Limb (tissue), 2 donors: ENCODE measurements at regions not wholly inside any gene's neighbourhood (a gene's known extent, or its start where the extent isn't known, plus 50 kb on each side); places are given as distances from the start of the nearest gene placed in this dataset.

ENCODE experiments used
- DNase-seq, 2 donors: peaks; one replicate each; pipeline ENCODE4 v3.0.0-alpha.2; 2016; ENCODE audit errors: extremely low spot score in 2 of 2

DNA sequence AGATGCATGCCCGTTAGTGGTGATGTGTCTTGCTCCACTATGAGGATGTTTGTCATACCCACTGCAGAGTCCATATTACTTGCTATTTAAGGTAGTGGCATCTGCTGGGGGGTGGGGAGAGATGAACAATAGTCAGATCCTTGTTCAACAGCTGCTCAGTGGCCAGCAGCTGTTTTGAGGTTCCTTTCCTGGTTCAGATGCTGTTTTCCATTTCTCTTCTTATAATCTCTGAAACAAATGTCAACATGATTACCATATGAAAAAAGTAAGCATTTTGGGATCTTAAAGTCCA, 1567.9 kb upstream of the TENM3 start:
- DNase-seq = peak; percentile 36 to 40

DNA sequence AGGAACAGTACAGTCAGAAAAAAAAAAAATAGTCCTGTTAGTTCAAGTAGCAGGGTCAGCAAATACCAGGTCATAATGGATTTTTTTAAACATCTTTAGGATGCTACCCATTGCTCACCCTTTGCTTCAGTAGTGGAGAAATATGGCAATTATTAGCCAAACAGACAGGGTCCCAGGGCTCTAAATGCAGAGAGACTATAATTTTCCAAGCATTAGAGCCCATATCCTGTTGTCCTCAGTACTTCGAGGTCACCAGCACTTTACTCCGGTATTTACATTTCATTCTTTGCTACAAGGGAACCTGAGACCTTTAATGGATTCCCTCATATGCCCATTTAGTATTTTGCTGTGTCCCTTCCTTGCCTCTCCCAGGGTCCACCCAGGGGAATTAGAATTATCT, 1562.9 kb upstream of the TENM3 start:
- DNase-seq = no peak

DNA sequence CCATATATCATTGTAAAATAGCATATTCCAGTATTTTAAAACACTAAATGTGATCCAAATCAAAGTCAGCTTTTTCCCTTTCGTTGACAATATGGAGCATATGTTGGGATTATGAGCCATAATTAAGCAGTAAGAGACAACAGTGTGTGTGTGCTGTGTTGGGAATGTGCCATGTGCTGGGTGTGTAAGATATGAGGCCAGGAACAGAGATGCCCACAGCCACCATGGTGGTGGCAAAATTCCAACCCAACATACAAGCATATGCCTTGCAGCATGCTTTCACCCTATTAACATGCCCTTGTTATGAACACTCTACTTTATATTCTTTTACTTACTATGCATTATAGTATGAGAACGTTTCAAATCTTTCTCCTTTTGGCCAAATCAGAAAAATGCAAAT, 1560.4 kb upstream of the TENM3 start:
- no peak for DNase-seq

DNA sequence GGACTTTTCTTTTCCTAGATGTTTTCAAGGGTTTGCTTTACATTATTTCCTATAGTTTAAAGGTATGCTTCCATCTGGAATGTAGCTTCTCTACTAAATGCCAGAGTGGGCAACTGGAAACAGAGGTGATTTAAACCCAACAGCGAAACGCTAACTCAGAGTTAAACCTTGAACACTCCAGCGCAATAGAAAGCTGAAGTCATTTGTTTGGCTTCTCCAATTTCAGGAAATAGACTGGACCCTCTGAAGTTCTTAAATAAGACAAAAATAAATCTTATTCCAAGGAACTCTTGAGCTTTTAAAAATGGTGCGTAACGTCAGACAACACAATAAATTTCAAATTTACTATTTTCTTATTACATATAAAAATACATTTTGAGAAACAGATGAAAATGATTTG, 1560.0 kb upstream of the TENM3 start:
- peak in 1 of 2 donors; percentile 3 for DNase-seq

DNA sequence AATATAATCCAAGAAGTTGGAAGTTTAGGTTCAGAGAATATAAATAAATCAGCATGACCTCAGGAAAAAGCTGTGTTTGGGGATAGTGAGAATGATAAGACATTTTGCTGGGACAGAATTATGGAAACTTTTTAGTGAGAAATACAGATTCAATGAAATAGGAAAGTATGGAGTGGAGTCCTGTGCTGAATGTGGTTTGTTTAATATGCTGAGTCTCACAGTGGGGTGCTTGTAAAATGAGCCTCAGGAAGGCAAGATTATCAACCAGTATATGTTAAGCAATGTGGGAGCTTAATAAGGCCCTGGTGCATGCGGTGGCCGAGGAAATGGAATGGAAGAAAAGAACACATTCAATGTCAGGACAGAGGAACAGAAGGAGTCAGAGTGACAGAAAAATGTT, 1554.7 kb upstream of the TENM3 start:
- DNase-seq = no peak

DNA sequence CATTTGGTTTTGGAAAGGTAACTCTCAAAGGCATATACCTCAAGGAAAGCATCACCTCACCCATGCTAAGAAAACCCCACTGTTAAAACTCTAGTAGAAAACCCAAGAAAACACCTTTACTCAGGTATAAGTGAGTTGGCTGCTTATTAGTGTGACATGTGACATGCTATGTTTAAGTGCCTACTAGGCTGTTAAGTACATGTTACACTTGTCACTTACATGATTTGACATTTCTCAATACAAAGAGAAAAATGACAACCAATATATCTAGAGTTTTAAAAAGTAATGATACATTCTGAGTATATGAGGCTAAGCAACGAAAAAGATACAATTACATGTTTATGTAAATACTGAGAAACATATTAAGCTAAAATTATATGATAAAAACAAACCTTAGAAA, 1548.3 kb upstream of the TENM3 start:
- no peak for DNase-seq

DNA sequence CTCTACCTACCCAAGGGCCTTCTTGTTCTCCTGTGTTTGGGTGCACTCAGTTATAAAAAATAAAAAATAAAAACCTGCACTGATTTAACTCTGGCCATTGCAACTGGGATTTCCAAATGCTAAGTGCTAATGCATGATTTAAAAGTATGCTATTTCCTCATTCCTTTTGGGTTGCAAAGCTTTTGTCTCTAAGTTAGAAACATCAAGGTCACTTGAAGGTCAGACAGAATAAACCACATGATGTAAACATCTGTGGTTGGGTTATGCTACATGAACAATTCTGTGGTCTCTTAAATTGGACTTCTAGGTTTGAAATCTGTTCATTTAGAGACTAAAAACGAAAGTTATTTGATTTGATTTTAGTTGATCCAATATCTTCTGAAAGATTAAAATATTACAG, 1547.4 kb upstream of the TENM3 start:
- DNase-seq = no peak

DNA sequence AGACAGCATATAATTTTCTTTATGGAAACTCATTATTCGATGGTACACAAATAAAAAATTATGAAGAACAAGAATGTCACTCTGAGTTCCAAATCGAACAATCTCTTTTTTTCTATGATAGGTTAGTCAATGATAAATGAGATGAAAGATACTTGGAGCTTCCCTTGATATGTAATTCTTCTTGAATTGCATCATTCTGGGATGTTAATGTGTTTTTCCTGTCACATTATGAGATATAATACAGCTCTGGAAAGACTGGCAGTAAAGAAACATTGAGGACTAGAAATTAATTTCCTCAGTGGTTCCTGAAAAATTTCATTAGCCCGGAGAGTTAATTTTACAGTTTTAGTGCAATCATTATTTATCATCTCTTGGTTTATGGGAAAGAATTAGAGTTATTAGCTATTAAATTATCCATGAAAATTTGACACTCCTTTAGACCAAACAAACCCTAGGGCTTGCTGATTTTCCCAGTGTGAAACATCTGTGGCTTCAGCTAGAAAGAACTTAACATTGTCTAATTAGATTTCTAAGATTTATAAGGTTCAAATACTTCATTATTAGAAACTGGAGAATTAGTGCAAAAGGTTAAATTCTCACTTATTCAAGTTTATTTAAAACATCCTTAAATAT, 1546.6 kb upstream of the TENM3 start:
- no peak for DNase-seq

DNA sequence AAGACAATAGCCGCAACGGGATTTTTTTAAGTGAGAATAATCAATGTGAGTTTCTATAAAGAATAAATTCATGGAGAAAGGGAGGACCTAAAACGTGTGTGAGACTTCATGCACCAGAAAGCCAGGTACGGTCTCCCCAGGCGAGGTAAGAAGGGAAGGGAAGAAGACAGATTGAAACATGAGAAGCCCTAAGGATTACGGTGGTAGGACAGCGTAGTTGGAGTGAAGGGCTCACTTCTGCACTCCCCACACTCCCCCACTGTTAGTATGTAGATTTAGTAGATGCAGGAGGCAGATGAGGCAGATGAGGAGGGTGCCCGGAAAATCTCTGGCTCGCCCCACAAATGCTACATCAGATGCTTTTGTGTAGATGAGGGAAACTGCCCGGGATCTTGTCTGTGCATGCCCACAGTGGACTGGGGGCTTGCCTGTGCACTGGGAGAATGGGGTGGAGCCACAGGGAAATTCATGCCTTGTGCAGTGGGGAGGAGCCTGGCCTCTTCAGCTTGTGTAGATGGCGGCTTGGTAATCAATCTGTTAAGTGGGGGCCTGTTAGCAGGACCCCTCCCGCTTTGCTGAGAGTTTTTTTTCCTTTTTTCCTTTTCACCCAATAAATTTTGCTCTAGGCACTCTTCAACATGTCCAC, 1544.5 kb upstream of the TENM3 start:
- no peak for DNase-seq

DNA sequence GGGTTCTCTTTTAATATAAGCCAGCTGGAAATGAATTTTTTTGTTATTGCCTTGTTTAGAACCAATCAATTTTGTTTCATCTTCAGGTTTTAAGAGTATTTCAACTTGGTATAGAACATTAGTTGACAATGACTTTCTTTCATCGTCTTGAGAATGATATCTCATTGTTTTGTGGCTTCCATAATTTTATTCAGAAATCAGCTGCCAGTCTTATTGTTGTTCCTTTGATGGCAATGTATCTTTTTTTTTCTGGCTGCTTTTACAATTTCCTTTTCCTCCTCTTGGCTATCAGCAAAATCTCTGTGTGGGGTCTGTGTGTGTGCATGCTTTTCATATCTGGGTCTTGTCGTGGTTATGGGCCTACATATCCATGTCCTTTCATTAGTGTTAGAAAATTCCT, 1536.4 kb upstream of the TENM3 start:
- DNase-seq = no peak

DNA sequence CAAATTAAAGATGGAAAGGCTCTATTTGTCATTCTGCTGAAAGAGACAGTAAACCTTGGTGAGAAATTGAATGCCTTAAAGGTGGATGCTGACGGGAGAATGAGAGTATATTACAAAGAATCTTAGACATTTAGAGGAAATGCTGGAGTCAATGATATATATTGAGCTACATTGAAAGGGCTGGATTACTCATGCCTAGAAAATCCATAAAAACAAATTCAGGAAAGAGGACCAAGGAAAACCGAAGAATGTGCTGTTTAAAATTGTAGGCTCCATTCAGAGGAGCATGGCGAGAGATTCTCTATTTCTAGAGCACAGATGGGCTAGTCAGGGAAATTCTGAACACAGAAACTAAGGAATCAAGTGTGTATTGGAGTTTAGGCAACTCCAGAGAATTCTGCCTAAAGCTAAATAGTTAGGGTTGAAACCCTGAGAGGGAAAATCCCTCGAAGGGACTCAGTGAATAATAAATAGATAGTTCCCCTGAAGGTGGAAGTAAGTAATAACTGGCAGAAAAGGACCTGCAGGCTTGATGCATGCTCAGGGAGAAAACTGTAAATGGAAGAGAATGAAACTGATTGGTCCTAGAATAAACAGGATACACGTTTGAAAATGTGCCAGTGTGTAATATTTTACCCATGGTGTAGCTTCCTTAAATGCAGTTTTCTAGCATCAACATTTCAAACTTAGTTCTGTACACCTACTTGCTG, 1532.4 kb upstream of the TENM3 start:
- no peak for DNase-seq

DNA sequence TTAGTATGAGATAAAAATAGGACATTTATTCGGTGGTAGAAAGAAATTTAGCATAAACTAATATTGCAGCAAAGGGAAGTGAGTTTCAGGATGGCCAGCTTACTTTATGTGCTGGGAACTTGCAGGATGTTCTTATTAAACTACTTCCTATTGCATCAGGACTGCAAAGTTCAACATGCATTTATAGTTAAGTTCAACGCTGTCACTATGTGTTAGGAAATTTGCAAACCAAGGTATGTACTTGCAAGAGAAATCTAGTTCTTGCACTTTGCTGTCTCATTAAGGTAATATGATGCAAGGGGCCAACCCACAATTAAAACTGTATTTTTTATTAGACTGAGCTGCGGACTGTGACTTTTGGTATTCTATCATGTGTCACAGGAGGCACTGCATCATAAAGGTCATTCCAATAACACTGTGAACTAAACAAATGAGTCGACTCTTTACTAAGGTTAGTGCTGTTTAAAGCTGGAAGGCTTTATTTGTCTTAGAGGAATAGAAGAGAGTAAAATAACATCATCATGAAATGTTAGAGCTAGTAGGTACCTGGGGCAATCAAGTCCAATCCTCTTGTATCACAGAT, 1525.7 kb upstream of the TENM3 start:
- no peak for DNase-seq

DNA sequence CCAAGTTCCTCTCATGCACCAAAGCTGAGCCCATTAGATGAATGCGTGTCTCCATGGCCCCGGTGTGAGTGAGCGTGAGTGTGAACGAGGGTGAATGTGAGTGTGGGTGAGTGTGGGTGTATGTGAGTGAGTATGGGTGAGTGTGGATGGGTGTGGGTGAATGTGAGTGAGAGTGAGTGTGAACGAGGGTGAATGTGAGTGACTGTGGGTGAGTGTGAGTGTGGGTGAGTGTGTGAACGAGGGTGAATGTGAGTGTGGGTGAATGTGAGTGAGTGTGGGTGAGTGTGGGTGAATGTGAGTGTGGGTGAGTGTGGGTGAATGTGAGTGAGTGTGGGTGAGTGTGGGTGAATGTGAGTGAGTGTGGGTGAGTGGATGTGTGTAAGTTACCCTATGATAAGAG, 1521.8 kb upstream of the TENM3 start:
- DNase-seq = no peak

DNA sequence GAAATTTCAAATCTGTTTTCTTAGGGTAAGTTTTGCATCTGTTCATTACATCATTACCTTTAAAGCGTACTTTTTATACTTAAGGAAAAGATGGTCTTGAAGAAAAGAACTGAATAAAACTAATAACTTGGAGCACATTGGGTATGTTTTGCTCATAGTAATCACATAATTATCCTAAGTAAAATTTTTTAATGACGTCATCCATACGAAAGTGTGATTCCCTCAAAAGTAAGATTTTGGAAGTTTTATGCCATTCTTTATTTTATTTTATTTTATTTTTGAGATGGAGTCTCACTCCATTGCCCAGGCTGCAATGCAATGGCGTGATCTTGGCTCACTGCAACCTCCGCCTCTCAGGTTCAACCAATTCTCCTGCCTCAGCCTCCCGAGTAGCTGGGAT, 1516.6 kb upstream of the TENM3 start:
- DNase-seq = no peak

DNA sequence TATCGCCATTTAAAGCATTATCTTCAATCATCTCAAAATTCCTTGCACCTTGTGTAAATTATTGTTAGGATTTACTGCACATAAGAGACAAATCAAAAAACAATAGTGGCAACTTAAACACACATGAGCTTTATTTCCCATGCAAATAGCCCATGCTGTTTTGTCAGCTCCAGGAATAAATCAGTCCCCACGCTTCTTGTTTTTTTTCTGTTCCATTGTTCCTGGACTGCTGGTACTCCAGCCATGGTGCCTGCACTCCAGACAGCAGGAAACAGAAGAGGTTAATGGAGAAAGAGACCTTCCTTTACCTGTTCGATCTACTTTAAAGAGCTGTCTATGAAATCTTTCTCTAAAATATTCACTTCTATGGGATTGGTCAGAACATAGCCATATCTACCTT, 1515.7 kb upstream of the TENM3 start:
- DNase-seq = no peak

DNA sequence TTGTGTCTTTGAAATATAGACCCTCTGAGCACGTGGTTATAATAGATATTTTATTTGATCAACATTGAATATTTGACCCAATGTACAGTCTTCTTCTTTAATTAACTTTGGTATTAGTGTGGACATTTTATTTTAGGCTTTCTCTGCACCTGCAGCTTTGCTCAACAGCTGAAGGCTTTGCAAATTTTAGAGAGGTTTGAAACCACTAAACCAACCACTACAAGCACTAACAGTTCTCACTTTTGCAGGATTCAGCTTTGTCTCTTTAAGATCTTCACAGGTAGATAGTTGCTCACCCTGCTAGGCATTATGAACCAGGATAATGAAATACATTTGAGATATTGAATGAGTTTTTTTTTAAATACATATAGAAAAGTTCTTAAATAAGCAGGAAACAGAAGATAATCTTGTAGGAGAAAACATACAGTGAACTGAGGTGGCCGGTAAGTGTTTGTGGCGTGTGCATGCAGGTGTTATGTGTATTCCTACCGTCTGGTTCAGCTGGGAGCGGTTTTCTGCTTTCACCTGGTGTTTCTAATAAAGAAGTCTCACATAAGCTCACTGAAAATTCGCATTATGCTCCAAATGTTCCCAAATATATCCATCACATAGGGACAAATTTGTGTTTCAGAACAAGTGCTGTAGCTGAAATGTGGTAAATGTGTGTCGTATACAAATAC, 1508.3 kb upstream of the TENM3 start:
- no peak for DNase-seq

DNA sequence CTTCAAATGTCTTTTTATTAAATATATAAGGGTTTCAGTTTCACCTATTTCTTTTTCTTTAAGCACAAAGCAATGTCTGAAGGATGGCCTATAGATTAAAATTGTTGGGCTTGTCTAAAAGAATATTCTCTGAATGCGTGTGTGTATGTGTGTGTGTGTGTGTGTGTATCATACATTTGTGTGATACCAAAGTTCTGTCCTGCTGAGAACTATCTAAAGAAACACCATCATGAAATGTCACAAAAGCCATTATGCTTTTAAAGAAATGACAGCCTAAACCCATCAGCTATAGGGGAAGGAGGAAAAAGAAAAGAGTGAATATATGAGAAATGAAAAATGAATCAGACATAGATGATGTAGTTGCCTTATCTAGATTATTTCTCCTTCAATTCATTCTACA, 1501.5 kb upstream of the TENM3 start:
- DNase-seq = no peak

DNA sequence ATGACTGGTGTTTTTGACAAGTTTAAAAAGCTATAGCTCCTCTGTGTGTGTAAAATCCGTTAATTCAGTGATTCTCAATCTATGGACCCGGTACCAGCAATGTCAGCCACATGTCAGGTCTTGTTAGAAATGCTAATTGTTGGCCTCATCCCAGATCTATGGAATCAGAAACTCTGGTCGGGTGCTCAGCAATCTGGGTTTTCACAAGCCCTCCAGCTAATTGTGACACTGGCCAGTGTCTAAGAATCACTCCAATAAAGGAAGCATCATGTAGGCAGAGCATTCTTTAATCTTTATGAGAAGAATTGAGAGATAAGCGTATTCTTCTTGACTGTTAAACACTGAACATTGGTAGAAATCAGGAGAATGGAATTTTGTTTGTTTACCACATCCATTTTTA, 1498.2 kb upstream of the TENM3 start:
- DNase-seq = no peak

DNA sequence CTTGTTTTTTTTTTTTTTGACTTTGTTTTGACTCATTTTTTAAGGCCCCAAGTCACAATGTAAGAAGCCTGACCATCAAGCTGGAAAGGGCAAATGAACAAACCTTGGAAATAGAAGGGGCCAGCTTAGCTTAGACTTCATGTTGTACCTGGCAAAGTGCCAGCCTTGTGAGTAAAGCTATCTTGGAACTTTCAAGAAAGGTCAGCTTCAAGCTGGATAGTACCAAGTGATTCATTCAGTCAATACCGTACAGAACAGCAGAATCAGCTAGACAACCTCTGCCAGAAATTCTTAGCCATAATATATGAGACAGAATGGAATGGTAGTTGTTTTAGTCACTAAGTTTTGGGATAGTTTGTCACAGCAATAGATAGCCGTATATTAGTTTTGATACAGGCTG, 1492.2 kb upstream of the TENM3 start:
- no peak for DNase-seq

DNA sequence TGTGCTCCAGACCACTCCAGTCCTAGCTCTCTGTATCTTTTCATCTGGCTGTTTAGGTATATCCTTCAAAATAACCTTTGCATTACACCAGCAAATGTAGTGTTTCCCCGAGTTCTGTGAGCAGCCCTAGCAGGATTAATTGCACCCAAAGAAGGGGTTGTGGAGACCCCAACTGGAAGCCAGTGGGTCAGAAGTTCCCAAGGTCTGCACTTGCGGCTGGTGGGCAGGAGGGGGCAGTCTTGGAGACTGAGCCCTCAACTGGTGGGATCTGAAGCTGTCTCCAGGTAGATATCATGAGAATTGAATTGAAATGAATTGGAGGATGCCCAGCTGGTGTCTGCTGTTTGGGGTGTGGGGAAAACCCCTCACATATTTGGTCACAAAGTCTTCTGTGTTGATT, 1485.3 kb upstream of the TENM3 start:
- no peak for DNase-seq

DNA sequence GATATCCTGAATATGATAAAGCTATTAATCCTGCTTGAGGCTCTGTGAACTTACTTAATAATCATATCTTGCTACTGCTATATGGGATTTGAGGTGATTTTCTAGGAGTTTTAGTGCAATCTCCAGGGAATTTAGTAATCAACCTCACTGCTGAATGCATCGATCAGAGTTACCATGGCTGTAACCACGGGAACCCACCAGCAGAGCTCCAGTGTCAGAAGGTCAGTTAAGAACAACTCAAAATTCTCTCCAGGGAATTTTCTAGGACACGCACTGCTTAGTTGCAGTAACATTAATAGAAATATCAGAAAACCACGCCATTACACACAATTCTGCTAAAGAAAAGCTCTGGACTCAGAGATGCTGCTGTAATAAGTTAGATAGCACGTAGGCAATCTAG, 1477.2 kb upstream of the TENM3 start:
- DNase-seq = no peak

DNA sequence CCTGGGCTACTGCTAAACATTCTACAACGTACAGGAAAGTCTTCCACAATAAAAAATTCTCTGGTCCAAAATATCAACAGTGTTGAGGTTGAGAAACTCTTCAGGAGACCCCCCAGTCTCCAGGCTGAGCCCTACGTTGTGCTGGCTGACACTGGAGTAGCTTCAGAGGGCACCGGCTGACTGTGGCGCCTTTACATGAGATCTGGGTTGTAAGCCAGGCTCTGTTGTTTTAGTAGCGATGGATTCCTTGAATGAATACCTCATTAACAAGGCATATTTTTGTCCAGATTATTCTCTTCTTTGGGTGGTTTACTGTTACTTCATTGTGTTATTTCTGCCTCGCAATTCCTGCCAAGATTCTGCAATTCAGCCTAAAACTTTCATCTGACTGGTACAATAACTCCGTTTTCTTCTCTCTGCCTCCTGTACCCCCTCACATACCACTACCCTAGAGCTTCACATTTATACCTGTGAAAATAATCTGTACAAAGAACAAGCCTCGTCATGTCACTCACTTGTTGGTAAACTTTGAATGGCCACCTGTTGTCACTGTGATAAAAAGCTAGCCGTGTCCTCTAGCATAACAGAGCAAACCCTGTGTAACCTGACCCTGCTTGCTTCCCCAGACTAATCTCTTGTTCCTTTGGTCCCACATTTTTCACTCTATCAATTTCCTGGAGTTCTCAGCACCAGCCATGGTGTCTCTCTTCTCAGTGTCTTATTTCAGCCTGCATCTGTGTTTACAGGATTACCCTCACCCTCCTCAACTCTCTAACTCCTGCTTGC, 1476.1 kb upstream of the TENM3 start:
- DNase-seq = peak in 1 of 2 donors; percentile 28
